ENCODE measurements at regions not wholly inside any gene's neighbourhood (a gene's known extent, or its start where the extent isn't known, plus 50 kb on each side); places are given as distances from the start of the nearest gene placed in this dataset.
"Not testable (repeated sequence)": the region's sequence is repeated elsewhere in the genome, so short reads cannot be mapped to it uniquely, and the experiment has no call there.

DNA sequence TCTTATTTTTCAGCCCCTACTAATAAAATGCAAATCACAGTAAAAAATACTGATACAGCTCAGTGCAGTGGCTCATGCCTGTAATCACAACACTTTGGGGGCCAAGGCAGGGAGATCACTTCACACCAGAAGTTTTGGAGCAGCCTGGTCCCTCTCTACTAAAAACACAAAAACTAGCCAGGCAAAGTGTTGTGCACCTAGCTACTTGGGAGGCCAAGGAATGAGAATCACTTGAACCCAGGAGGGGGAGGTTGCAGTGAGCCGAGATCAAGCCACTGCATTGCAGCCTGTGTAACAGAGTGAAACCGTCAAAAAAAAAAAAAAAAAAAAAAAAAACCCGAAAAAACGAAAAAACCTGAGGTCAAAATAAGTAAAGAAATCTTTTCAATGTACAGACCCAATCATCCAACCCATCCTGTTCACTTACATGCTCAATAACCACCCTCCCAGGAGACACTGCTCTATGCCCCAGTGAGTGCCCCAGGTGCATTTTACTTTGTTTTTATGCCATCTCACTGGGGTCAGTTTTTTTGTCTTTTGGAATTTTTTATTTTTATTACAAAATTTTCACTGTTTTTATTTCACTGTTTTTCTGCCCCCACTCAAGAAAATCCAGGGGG lies 107.0 kb downstream of the ZNF486 start:
- TF ChIP-seq, protein P1, sequence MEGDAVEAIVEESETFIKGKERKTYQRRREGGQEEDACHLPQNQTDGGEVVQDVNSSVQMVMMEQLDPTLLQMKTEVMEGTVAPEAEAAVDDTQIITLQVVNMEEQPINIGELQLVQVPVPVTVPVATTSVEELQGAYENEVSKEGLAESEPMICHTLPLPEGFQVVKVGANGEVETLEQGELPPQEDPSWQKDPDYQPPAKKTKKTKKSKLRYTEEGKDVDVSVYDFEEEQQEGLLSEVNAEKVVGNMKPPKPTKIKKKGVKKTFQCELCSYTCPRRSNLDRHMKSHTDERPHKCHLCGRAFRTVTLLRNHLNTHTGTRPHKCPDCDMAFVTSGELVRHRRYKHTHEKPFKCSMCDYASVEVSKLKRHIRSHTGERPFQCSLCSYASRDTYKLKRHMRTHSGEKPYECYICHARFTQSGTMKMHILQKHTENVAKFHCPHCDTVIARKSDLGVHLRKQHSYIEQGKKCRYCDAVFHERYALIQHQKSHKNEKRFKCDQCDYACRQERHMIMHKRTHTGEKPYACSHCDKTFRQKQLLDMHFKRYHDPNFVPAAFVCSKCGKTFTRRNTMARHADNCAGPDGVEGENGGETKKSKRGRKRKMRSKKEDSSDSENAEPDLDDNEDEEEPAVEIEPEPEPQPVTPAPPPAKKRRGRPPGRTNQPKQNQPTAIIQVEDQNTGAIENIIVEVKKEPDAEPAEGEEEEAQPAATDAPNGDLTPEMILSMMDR (IDR thresholded peaks at IDR 0.05), result no peak
- Histone ChIP-seq H3K4me1 (no peaks in the 10 kb centered on the region), H3K4me2 (ENCODE audit: low read length) (no peak overlapping the region), H3K36me3 (ENCODE audit: control insufficient read depth, insufficient read depth, low read length) (no peaks in the 10 kb centered on the region), H3K9ac (no peak overlapping the region), H2AFZ (no peak overlapping the region), H3K9me3 (ENCODE audit: control insufficient read depth, low read length) (no peaks in the 10 kb centered on the region), H3K4me3 (ENCODE audit: low read depth, low read length) (no peak overlapping the region), H3K27me3 (ENCODE audit: control insufficient read depth, insufficient read depth, low read length) (no peaks in the 10 kb centered on the region), H3K79me2 (no peaks in the 10 kb centered on the region), H3K27ac (no peak overlapping the region)

DNA sequence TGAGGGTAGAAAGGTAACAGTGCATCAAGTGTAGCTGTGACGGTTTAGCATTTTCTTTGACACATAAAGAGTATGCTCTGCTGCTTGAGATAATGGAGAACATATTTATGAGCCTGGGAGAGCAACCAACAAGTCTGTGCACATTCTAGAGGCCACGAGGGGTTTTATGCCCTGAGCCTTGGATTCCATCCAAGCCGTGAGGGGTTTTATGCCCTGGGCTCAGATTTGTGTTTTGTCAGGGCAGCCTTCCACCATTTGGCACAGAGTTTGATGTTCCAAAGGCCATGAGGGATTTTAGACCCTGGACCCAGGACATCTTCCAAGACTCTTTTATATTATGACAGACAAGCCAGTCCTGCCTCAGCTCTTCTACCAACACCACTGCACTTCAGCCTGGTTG lies 106.4 kb downstream of the ZNF486 start:
- H3K4me2 ChIP-seq (ENCODE audit: low read length), result no peak overlapping the region
- H3K27me3 ChIP-seq (ENCODE audit: control insufficient read depth, insufficient read depth, low read length), result no peaks in the 10 kb centered on the region
- H3K9ac ChIP-seq, result no peak overlapping the region
- no peak overlapping the region for H2AFZ ChIP-seq
- no peaks in the 10 kb centered on the region for H3K9me3 ChIP-seq (ENCODE audit: control insufficient read depth, low read length)
- H3K79me2 ChIP-seq, result no peaks in the 10 kb centered on the region
- H3K27ac ChIP-seq, result no peak overlapping the region
- H3K36me3 ChIP-seq (ENCODE audit: control insufficient read depth, insufficient read depth, low read length), result no peaks in the 10 kb centered on the region
- TF ChIP-seq, protein P1 (IDR thresholded peaks at IDR 0.05), result no peak
- H3K4me3 ChIP-seq (ENCODE audit: low read depth, low read length), result no peak overlapping the region
- no peaks in the 10 kb centered on the region for H3K4me1 ChIP-seq

DNA sequence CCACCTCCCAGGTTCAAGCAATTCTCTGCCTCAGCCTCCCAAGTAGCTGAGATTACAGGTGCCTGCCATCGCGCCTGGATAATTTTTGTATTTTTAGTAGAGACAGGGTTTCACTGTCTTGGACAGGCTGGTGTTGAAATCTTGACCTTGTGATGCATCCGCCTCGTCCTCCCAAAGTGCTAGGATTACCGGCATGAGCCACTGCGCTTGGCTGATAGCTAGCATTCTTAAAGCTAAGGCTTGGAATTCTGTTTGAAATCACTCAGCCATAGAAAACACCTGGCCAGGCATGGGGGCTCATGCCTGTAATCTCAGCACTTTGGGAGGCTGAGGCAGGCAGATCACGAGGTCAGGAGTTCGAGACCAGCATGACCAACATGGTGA lies 105.6 kb downstream of the ZNF486 start:
- not testable (repeated sequence) for H3K79me2 ChIP-seq; H3K27me3 ChIP-seq (ENCODE audit: control insufficient read depth, insufficient read depth, low read length); H3K9ac ChIP-seq; H3K4me1 ChIP-seq; H3K4me2 ChIP-seq (ENCODE audit: low read length); H3K36me3 ChIP-seq (ENCODE audit: control insufficient read depth, insufficient read depth, low read length); H3K27ac ChIP-seq; H3K9me3 ChIP-seq (ENCODE audit: control insufficient read depth, low read length); H2AFZ ChIP-seq; H3K4me3 ChIP-seq (ENCODE audit: low read depth, low read length)

DNA sequence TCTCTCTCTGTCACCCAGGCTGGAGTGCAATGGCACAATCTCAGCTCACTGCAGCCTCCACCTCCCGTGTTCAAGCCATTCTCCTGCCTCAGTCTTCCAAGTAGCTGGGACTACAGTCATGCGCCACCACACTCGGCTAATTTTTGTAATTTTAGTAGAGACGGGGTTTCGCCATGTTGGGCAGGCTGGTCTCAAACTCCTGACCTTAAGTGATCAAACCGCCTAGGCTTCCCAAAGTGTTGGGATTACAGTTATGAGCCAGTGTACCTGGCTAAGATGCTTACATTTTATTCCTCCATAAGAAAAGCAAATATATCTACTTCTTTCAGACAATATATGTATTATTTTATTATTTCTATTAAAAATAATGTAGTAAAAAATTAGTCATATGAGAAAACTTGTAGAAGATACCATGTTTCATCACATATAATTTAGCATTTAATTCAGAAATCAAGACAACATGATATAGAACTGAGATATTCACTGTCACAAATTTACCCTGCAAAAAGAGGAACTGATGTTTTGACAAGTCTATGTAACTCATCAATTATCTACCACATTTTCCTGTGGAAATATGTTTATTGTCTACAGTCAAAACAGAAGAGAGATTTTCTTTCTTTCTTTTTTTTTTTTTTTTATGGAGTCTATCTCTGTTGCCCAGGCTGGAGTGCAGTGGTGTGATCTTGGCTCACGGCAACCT lies 105.1 kb downstream of the ZNF486 start:
- H3K79me2 ChIP-seq; H3K27ac ChIP-seq; H3K27me3 ChIP-seq (ENCODE audit: control insufficient read depth, insufficient read depth, low read length); H3K9me3 ChIP-seq (ENCODE audit: control insufficient read depth, low read length); H3K4me2 ChIP-seq (ENCODE audit: low read length); H2AFZ ChIP-seq; H3K9ac ChIP-seq; H3K36me3 ChIP-seq (ENCODE audit: control insufficient read depth, insufficient read depth, low read length); H3K4me3 ChIP-seq (ENCODE audit: low read depth, low read length); H3K4me1 ChIP-seq: not testable (repeated sequence)

DNA sequence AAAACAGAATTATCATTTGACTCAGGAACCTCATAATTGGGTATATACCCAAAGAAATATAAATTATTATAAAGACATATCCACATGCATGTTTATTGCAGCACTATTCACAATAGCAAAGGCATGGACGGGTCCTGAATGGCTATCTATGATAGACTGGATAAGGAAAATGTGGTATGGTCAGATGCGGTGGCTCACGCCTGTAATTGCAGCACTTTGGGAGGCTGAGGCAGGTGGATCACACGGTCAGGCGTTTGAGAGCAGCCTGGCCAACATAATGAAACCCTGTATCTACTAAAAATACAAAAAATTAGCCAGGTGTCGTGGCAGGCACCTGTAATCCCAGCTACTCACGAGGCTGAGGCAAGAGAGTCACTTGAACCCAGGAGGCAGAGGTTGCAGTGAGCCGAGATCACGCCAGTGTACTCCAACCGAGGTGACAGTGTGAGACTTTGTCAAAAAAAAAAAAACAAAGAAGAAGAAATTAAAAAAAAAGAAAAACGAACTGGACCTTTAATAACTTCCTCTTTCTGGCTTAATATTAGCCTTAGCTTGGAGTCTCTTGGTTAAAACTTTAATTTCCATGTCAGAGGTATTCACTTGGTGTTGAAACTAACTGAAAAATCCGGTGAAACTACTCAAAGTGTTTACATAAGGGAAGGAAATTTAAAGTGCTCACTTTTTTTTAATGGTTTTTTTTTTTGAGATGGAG lies 104.4 kb downstream of the ZNF486 start:
- no peak overlapping the region for H3K4me3 ChIP-seq (ENCODE audit: low read depth, low read length)
- peaks cover 5% of the 10 kb centered on the region for H3K4me1 ChIP-seq
- no peak overlapping the region for H2AFZ ChIP-seq
- H3K27me3 ChIP-seq (ENCODE audit: control insufficient read depth, insufficient read depth, low read length), result no peaks in the 10 kb centered on the region
- H3K79me2 ChIP-seq, result no peaks in the 10 kb centered on the region
- H3K9ac ChIP-seq, result no peak overlapping the region
- H3K36me3 ChIP-seq (ENCODE audit: control insufficient read depth, insufficient read depth, low read length), result no peaks in the 10 kb centered on the region
- TF ChIP-seq, protein P1 (IDR thresholded peaks at IDR 0.05), result no peak
- H3K27ac ChIP-seq, result no peak overlapping the region
- no peaks in the 10 kb centered on the region for H3K9me3 ChIP-seq (ENCODE audit: control insufficient read depth, low read length)
- no peak overlapping the region for H3K4me2 ChIP-seq (ENCODE audit: low read length)
